ENCODE measurements at regions not wholly inside any gene's neighbourhood (a gene's known extent, or its start where the extent isn't known, plus 50 kb on each side); places are given as distances from the start of the nearest gene placed in this dataset.

GRCh38 chr6:81071121-81071520 is 681.4 kb downstream of the TENT5A start:
- H3K27me3 ChIP-seq (ENCODE audit: insufficient read depth in 3 of 3, low read length in 2 of 3) = no peaks in the 10 kb centered on the region
- WGBS, 3 donors = 68 to 84% (median 78%) methylated on average over 1 of the region's 1 CpG
- ATAC-seq (no peak), DNase-seq (no peak)
- intact Hi-C loops (cut with DNase I) = no loop called here
- no peaks in the 10 kb centered on the region for H3K4me1 ChIP-seq
- H3K36me3 ChIP-seq (ENCODE audit: insufficient read depth in 1 of 2, low read depth in 1 of 2) = no peaks in the 10 kb centered on the region
- H3K4me3 ChIP-seq = no peak overlapping the region
- no peak overlapping the region for H3K27ac ChIP-seq
- no peak for TF ChIP-seq CTCF (IDR thresholded peaks at IDR 0.05)
- H3K9me3 ChIP-seq = no peaks in the 10 kb centered on the region

- TF ChIP-seq CTCF (IDR thresholded peaks at IDR 0.05) = no peak
- no peaks in the 10 kb centered on the region for H3K9me3 ChIP-seq
- H3K27me3 ChIP-seq (ENCODE audit: insufficient read depth in 3 of 3, low read length in 2 of 3) = no peaks in the 10 kb centered on the region
- no peak overlapping the region for H3K4me3 ChIP-seq
- H3K36me3 ChIP-seq (ENCODE audit: insufficient read depth in 1 of 2, low read depth in 1 of 2) = no peaks in the 10 kb centered on the region
- no peak for DNase-seq
- WGBS, 3 donors = 25 to 45% (median 29%) methylated on average over 2 of the region's 2 CpGs
- ATAC-seq = no peak
- no peaks in the 10 kb centered on the region for H3K4me1 ChIP-seq
- intact Hi-C loops (cut with DNase I) = no loop called here
- no peak overlapping the region for H3K27ac ChIP-seq
Measured at GRCh38 chr6:81067057-81067456, 685.4 kb downstream of the TENT5A start.

GRCh38 chr6:81063891-81064290 is 688.6 kb downstream of the TENT5A start:
- 48 to 63% (median 56%) methylated on average over 4 of the region's 4 CpGs for WGBS, 3 donors
- intact Hi-C loops (cut with DNase I) = no loop called here

GRCh38 chr6:81054036-81054435 is 698.4 kb downstream of the TENT5A start:
- Histone ChIP-seq H3K27ac (no peak overlapping the region), H3K4me3 (no peak overlapping the region), H3K4me1 (no peaks in the 10 kb centered on the region), H3K36me3 (ENCODE audit: insufficient read depth in 1 of 2, low read depth in 1 of 2) (no peaks in the 10 kb centered on the region), H3K27me3 (ENCODE audit: insufficient read depth in 3 of 3, low read length in 2 of 3) (no peaks in the 10 kb centered on the region), H3K9me3 (no peaks in the 10 kb centered on the region)
- no peak for TF ChIP-seq CTCF (IDR thresholded peaks at IDR 0.05)
- ATAC-seq (no peak), DNase-seq (no peak)
- intact Hi-C loops (cut with DNase I) = no loop called here
- 60 to 70% (median 65%) methylated on average over 2 of the region's 2 CpGs for WGBS, 3 donors

More at GRCh38 chr6:81063891-81064290, 688.6 kb downstream of the TENT5A start:
- Histone ChIP-seq H3K9me3 (no peaks in the 10 kb centered on the region), H3K4me3 (no peak overlapping the region), H3K27ac (no peak overlapping the region), H3K36me3 (ENCODE audit: insufficient read depth in 1 of 2, low read depth in 1 of 2) (no peaks in the 10 kb centered on the region), H3K27me3 (ENCODE audit: insufficient read depth in 3 of 3, low read length in 2 of 3) (no peaks in the 10 kb centered on the region), H3K4me1 (no peaks in the 10 kb centered on the region)
- no peak for ATAC-seq
- no peak for DNase-seq
- no peak for TF ChIP-seq CTCF (IDR thresholded peaks at IDR 0.05)

- Histone ChIP-seq H3K4me1 (no peaks in the 10 kb centered on the region), H3K36me3 (ENCODE audit: insufficient read depth in 1 of 2, low read depth in 1 of 2) (no peaks in the 10 kb centered on the region), H3K27me3 (ENCODE audit: insufficient read depth in 3 of 3, low read length in 2 of 3) (no peaks in the 10 kb centered on the region), H3K9me3 (no peaks in the 10 kb centered on the region), H3K4me3 (no peak overlapping the region), H3K27ac (no peak overlapping the region)
- intact Hi-C loops (cut with DNase I) = no loop called here
- TF ChIP-seq CTCF (IDR thresholded peaks at IDR 0.05) = no peak
- no peak for ATAC-seq
- DNase-seq = no peak
- 78 to 83% (median 81%) methylated on average over 8 of the region's 8 CpGs for WGBS, 3 donors
Measured at GRCh38 chr6:81051952-81052351, 700.5 kb downstream of the TENT5A start.

Data from psoas muscle (tissue), 7 donors.